GM19324 (cell line): ENCODE measurements at regions not wholly inside any gene's neighbourhood (a gene's known extent, or its start where the extent isn't known, plus 50 kb on each side); places are given as distances from the start of the nearest gene placed in this dataset.

Experiments
- ATAC-seq: cut with Tn5 transposase; IDR thresholded peaks from one replicate; pipeline ENCODE4 v1.9.1; 2021; ENCODE audit warnings: mild to moderate bottlenecking, moderate library complexity; ENCODE audit not compliant: unreplicated experiment, low FRiP score

GRCh38 chr7:10703059-10703458 is 270.6 kb upstream of the PHF14 start:
- ATAC-seq = no peak

GRCh38 chr7:10703981-10704380 is 269.7 kb upstream of the PHF14 start:
- ATAC-seq = no peak

- no peak for ATAC-seq
Measured at GRCh38 chr7:10704653-10705052, 269.0 kb upstream of the PHF14 start.

- peak; percentile 98 for ATAC-seq
Measured at GRCh38 chr7:10706875-10707493, 266.7 kb upstream of the PHF14 start.

GRCh38 chr7:10707519-10707918 is 266.2 kb upstream of the PHF14 start:
- peak; percentile 33 for ATAC-seq

- no peak for ATAC-seq
Measured at GRCh38 chr7:10708447-10708846, 265.2 kb upstream of the PHF14 start.

GRCh38 chr7:10718768-10719167 is 254.9 kb upstream of the PHF14 start:
- no peak for ATAC-seq

- ATAC-seq = no peak
Measured at GRCh38 chr7:10720042-10720441, 253.6 kb upstream of the PHF14 start.

- ATAC-seq = no peak
Measured at GRCh38 chr7:10721289-10721688, 252.4 kb upstream of the PHF14 start.

- no peak for ATAC-seq
Measured at GRCh38 chr7:10723832-10724231, 249.8 kb upstream of the PHF14 start.

- no peak for ATAC-seq
Measured at GRCh38 chr7:10724449-10724848, 249.2 kb upstream of the PHF14 start.

- no peak for ATAC-seq
Measured at GRCh38 chr7:10727636-10728035, 246.0 kb upstream of the PHF14 start.

GRCh38 chr7:10731253-10731773 is 242.4 kb upstream of the PHF14 start:
- ATAC-seq = no peak

- no peak for ATAC-seq
Measured at GRCh38 chr7:10733747-10734146, 239.9 kb upstream of the PHF14 start.

GRCh38 chr7:10734595-10734994 is 239.1 kb upstream of the PHF14 start:
- ATAC-seq = no peak

GRCh38 chr7:10739401-10739800 is 234.3 kb upstream of the PHF14 start:
- no peak for ATAC-seq

GRCh38 chr7:10740805-10741204 is 232.9 kb upstream of the PHF14 start:
- ATAC-seq = no peak

GRCh38 chr7:10756981-10757380 is 216.7 kb upstream of the PHF14 start:
- no peak for ATAC-seq

GRCh38 chr7:10759120-10759519 is 214.6 kb upstream of the PHF14 start:
- no peak for ATAC-seq

- no peak for ATAC-seq
Measured at GRCh38 chr7:10767771-10768170, 205.9 kb upstream of the PHF14 start.

- no peak for ATAC-seq
Measured at GRCh38 chr7:10770176-10770575, 203.5 kb upstream of the PHF14 start.

- no peak for ATAC-seq
Measured at GRCh38 chr7:10773430-10773829, 200.2 kb upstream of the PHF14 start.
